Suppressor macrophage (primary cell): ENCODE measurements at regions not wholly inside any gene's neighbourhood (a gene's known extent, or its start where the extent isn't known, plus 50 kb on each side); places are given as distances from the start of the nearest gene placed in this dataset.

Experiments
- DNase-seq, 4 experiments: peaks; one replicate each; pipeline ENCODE4 v3.0.0-alpha.2; 2020 to 2022

DNA sequence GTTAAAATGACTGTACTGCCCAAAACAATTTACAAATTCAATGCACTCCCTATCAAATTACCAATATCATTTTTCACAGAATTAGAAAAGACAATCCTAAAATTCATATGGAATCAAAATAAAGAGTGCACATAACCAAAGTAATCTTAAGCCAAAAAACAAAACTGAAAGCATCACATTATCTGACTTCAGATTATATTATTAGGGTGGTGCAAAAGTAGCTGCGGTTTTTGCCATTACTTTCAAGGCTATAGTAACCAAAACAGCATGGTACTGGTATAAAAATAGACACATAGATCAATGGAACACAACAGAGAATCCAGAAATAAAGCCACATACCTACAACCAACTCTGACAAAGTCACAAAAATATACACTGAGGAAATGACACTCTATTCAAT is 396.6 kb downstream of the EIPR1 start:
- no peak for DNase-seq

DNA sequence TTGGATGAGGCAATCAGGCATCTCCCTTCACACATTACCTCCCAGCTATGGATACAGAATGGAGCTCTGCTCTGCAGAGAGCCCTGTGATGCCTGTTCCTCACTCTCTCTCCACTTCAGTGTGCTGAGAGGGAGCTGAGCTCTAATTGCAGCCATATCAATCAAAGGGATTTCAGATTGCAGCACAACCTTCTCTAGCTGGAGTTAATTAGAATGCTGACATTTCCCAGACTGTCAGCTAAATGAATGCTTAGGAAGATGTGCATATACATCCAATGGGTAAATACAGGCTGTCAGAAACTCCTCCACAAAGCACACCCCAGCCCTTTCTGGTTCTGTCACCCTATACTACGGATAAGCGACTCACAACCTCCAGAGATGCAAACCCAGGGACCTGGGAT is 402.6 kb downstream of the EIPR1 start:
- DNase-seq: no peak

DNA sequence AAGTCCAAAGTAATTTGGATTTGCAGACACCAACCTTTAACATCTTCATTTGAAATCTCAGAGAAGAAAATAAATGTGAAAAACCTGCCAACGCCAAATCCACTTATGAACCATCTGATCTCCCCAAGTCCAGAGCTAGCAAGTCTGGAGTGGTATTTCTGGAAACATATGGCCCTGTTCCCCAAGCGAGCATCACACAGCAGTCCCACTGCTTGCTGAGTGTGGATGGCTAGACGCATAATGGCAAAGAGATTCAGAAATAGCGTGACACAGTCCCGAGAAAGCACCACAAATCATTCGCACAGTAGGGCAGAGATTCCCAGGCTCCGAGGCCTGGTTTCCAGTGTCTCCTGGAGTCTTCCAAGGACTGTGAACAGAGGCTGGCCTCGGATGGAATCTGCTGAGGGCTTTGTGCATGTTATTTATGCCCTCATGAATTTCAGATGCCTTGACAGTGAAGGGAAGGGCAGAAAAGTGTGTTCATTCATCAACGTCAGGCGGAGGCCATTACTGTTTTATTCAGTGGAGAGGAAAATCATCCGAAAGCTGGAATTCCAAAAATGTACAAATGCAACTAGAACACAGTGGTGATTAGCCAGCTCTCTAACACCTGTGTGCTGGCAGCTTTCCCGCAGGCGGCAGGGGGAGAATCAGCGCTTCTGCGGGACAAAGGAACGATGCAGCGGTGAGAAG is 417.0 kb downstream of the EIPR1 start:
- DNase-seq: no peak

DNA sequence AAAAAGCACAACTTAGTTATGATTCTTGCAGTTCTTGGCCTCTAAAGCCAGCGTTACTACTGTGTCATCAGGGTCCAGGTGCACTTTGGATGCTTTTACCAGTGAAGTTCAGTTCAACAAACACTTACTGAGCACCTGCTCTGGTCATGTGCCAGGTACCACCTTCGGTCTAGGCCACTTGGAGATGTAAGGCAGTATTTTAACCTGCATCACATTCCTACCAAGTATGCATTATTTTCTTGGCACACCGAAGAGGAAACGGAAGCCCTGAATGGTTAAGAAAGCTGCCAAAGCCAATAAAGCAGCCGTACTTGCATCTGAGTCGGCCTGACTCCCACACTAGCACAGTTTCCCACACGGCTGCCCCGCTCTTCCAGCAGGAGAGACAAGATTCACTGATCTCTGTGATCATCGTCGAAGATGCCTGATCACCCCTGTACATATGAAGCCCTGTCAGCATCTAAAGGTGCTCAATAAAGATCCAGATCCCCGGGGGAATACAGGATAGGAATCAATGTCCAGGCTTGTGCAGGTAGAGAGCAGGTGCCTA is 427.1 kb downstream of the EIPR1 start:
- no peak for DNase-seq

DNA sequence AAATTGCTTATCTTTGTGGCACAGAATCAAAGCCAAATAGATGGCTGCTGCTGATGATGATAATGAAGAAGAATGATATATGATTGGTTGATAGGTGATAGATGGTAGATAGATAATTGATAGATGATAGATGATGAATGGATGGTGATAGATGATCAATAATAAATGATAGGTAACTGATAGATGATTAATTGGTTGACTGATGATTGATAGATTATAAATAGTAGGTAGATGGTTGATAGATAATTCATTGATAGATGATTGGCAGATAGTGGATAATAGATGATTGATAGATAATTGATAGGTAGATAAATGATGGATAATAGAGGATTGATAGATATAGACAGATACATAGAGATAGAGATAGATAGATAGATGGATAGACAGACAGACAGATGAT is 430.2 kb downstream of the EIPR1 start:
- no peak for DNase-seq

DNA sequence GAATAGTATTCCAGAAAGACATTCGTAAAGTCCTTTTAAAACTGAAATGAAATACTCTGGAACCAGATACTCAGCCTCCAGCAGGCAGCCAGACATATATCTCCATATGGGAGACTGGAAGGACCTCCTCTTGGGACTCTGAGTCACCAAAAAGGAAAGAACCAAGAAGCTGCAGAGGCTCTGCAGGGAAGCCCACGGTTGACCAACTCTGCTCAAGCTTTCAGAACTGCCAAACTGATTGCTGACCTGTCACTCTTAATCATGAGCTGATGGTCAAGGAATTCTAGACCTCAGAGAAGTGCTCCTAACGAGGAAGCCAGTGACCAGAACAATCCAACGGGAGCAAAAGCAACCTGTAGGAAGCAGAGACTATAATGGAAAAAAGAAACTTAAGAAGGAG is 434.7 kb downstream of the EIPR1 start:
- no peak for DNase-seq

DNA sequence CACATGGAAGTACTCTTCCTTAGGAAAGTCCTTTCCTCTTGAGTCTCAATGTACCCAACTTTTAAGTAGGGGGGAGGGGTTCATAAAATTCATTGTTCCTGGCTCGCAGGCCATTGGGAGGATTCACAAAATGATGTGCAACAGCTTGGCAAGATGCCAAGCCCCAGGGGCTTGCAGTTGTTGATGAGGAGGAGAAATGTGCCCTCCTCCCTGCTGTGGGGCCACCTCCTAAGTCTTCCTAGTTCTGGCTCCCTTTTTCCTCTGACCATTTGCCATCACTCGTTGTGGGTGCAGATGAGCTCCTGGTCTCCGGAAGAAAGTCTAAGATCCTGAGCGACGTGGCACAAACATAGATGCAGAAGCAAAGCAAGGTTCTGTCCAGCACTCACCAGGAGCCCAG is 435.4 kb downstream of the EIPR1 start:
- DNase-seq: no peak

DNA sequence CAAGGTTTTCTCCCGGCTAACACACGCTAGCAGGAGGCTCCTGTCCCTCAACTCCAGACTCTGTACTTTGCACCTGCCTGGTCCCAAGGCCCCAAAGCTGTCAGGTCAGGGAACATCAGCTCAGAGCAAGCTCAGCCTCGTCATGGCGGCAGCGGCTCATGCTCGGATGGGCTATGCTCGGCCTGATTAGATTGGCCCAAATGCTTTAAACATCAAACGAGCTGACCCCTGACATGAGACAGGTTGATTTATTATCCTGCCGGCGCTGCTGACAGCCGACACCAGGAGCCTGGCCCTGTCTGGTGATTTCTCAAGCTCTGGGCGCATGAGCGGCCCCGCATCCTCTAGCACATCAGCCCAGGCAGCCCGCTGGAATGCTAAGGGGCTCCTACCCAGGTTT is 436.4 kb downstream of the EIPR1 start:
- no peak for DNase-seq

DNA sequence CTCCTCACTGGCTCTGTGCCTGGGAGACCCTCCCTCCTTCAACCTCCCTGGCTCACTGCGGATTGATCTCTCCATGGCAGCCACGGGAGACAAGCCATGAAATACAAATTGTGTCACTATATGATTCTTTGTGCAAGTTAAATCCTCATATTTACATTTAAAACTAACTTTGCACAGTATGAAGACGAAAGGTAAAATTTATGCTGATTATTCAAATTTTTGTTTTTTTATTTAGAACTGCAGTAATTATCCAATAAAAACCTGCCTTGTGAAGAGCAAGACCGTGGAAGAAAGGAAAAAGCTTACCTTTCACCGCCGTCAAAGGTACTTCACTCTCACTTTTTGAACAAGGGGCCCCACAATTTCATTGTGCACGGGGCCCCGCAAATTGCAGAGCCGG is 436.9 kb downstream of the EIPR1 start:
- DNase-seq: no peak

DNA sequence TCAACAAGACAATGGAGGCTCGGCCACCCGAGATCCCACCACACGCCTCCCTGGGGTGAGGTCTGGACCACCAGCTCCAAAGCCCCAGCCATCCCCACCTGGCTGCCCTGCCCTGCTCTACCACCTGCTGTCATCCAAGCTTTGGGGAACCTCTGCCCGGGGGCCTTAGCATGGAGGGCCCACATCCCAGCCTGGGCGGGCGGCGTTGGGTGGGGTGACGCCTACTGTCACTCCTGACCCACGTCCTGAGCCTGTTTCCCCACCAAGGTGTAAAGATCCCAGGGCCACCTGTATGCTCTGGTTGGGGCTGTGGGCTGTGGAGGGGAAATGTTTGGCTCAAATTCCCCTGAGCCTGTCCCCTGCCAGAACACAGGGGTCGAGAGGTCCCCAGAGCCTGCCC is 437.6 kb downstream of the EIPR1 start:
- no peak for DNase-seq

DNA sequence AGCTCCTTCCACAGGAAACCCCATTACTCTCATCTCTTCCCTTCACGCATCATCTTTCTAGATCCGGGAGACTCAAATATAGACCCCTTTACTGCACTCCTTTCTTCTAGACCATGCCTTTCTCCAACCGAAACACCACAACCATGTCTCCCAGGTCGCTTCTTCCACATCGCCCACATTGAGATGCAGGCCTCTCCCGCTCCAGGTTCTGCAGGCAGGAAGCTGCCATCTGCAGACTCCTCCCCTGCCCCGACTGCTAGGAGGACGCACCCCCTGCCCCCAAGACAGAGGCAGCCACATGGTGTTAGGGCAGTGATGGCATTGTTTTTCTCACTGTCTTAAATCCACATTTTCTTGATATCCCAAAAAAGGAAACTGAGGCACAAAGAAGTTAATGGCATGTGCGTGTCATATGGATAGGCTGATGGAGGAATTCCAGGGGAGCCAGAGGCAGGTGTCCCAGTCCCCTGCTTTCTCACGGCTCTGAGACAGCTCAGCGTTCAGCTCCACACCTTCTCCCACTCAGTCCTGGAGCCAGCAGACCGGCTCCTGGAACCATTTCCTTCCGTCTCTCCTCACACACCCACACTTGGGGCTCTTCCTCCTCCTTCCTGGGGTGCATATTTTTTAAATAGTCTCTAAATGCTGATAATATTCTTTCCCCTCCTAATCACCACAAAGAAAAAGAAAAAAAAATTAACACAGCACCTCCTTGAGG is 438.4 kb downstream of the EIPR1 start:
- no peak for DNase-seq

DNA sequence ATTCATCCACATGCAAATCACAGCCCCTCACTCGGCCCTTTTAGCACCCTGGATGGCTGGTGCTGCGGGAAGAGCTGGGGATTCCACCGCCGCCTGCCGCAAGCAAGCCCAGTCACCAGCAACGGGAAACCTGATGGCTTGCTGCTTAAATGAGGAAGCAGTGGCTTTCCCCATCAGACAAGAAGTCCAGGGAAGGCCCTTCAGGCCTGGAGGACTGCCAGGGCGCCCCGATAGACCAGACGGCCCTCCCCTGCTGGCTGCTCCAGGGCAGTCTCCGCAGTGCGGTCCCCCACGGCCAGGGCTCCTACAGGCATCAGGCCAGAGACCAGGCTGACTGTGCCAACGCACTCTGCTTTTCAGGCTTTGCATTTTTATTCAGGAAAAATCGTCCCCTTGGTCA is 439.1 kb downstream of the EIPR1 start:
- DNase-seq: no peak

DNA sequence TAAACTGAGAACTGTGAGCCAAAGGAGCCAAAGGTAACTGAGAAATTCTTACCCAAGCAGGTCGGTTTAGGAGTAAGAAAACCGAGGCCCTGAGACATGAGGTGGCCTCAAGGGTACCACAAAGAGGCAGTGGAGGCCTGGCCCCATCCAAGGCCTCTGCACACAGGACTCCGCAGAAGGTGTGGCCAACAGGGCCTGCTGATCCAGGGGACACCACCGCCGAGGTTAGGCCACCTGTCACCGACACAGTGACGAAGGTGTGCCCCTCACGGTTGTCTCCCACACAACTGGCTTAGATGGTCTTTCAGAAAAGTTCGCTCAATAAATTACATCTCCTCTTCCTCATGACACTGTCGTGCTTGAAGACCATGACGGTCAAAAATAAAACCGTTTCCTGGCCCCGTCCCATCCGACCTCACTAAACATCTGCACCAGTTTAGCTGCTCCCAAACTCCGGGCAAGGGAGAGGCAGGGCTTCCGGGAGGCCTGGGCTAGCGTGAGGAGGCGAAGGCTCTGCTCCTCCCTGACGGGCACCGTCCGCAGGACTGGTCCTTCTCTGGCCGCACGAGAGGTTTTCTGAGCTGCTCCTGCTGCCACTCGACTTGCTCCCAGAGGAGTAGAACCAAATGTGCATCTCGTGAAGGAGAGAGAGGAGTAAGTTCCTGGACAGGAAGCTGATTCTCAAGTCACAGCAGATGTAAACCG is 442.0 kb downstream of the EIPR1 start:
- no peak for DNase-seq

DNA sequence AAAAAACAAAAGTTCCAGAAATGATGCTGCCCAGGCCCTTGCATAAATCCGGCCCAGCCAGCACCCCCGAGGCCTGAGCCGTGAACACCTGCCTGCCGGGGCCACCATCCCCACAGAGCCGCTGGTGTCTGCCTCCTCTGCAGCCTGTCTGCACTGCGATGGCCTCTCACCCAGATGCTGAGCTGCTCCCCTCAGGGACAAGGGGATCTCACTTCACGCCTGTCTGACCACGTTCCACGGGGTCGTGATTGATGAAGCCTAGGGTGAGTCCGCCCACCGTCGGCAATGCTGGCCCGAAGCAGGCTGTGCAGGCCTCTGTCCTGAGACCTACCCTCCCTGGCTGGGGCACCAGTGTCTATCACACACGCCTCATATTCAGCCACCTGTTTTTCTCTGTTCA is 444.2 kb downstream of the EIPR1 start:
- DNase-seq: no peak

DNA sequence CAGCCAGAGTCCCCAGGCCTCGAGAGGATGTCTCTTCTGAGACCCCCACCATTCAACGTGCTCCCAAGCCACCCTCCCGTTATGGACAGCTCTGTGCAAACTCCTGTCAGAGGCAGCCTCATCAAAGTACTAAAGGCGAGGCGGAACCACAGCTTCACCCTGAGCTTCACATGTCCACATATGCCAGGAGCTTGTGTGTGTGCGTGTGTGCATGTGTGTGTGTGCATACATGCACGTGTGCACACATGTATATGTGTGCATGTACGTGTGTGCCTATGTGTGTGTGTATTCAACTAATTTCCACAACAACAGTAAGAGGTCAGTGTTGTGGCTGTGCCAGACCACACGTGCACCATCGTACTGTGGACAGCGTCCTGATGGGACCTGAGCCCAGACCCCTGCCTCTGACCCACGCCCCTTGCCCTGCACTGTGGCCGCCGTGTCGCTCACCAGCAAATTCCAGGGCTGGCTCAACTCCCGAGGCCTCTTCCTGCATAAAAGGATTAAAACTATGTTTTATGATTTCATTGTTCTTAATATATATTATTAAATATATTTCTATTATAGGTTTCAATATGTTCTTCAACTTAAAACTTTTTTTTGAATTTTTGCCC is 444.8 kb downstream of the EIPR1 start:
- no peak for DNase-seq

DNA sequence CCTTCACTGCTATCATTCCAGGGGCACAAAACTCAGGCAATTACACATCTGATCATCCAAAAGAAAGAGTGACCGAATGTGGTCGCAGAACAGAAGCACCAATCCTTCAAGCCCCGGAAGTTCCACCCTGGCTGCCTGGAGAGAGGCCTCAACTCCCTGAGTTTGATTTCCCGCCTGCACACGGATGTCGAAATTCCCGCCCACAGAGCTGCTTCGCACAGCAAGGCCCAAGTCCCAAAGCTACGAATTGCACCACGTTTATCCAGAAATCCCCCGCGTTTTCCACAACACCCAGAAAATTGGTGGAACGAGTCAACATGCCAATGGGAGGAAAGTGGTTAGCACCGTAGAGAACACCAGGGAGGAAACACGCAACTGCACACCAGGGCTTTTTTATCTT is 445.4 kb downstream of the EIPR1 start:
- no peak for DNase-seq

DNA sequence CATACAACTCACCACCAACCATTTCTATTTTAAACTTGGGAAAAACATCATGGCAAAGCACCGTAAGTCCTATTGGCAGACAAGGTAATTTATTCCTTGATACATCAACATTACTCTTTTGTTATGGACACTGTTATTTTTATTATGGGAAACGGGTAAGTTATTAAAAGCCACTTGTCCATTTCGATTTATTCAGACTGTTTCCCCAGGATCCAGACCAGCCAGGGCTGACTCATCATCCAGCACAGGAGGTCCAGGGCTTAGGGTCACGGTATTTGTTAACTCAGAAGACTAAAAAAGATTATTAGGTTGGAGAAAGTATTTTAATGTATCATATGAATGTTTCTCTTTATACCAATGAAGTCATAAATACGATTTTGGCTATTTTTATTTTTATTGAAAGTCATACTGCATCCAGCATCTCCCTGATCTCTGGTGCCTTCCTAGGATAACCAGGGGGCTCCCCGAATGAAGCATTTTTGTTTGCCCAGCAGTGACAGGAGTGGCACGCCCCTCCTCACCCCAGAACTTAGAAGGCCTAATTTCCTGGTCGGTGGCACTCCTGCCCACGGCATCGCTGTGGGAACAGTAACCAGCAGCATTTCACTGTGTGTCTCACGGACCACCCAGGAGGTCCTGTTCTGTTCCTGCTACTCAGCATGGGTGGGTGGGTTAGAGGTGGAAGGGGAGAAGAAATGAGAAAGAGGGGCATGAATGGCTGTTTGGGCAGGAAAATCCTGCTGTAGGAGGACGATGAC is 446.1 kb downstream of the EIPR1 start:
- no peak for DNase-seq

DNA sequence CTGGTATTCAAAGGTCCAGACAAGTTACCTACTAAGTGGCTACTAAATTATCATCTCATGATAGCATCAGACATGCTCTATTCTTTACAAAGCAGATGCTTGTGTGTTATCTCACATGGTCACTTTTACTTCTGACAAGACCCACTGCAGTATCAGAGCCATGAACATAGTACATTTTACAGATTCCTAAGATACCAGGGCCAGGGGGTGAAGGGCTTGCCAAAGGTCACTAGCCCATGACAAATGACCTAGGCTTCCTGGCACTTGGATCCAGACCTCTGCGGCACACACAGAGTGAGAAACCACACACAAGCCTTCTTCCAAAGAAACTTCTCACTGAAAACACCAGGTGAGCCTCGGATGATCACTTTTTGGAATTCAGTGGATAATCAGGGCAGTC is 446.8 kb downstream of the EIPR1 start:
- no peak for DNase-seq

DNA sequence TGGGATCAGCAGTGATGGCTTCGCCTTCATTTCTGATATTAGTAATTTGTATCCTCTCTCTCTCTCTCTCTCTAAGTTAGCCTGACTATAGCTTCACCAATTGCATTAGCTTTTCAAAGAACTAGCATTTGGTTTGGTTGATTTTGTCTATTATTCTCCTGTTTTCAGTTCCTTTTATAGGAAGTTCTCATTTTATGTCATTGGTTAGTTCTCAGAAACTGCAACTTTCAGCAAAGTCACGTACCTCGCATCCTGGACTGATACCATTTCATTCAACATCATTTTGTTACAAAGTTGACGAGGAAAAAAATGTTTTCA is 450.8 kb downstream of the EIPR1 start:
- DNase-seq: no peak

DNA sequence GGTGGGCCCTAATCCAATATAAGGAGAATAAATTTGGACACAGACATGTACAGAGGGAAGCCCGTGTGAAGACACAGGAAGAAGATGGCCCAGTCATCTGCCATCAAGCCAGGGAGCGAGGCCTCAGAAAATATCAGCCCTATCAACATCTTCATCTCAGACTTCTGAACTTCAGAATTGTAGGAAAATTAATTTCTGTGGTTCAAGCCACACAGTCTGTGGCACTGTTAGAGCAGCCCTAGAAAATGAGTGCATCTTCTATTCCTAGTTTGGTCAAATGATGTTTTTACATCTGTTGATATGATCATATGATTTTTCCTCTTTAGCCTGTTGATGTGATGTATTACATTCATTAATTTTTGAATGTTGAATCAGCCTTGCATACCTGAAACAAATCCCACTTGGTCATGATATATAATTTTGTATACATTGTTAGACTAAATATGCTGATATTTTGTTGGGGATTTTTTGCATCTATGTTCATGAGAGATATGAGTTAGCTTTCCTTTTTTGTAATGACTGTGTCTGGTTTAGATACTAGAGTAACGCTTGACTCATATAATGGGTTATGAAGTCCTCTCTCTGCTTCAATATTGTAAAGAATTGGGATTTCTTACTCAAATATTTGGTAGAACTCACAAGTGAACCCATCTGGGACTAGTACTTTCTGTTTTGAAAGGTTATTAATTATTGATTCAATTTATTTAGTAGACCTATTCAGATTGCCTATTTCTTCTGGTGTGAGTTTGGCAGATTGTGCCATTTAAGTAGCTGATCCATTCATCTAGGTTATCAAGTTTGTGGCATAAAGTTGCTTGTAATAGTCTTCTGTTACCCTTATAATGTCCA is 451.4 kb downstream of the EIPR1 start:
- DNase-seq: no peak

DNA sequence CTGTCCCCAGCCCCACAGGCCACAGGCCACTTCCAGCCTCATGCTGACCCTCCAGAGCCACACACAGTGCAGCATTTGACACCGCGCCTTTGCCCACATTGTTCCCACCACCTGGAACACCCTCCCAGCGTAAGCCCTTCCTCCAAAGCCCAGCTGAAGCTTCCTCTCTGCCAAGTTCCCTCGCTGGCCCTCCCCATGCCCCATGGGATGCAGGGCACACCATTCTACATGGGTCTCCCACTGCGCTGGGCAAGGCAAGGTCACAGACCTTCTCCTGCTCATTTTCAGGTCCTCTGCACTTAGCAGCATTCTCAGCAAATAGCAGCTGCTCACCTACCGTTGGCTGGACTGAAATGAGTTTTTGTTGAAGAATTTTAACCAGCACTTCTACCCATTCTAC is 455.5 kb downstream of the EIPR1 start:
- DNase-seq: no peak
